Neural crest cell (in vitro differentiated cells): ENCODE measurements at regions not wholly inside any gene's neighbourhood (a gene's known extent, or its start where the extent isn't known, plus 50 kb on each side); places are given as distances from the start of the nearest gene placed in this dataset.

Source experiments
- DNase-seq: peaks from one replicate; pipeline ENCODE4 v3.0.0; 2021; ENCODE audit warnings: low read depth, mixed read lengths, low spot score
- H3K27ac Mint-ChIP-seq: one replicate; pipeline ENCODE4 v1.8.0; 2021; ENCODE audit warnings: mild to moderate bottlenecking, mixed read lengths; ENCODE audit not compliant: unreplicated experiment
- H3K27me3 Mint-ChIP-seq: 2 replicates; pipeline ENCODE4 v1.8.0; 2021; ENCODE audit warnings: low read depth, mild to moderate bottlenecking, mixed read lengths
- H3K36me3 Mint-ChIP-seq: 2 replicates; pipeline ENCODE4 v1.8.0; 2021; ENCODE audit warnings: low read depth, mild to moderate bottlenecking, mixed read lengths
- H3K4me1 Mint-ChIP-seq: 2 replicates; pipeline ENCODE4 v1.8.0; 2021; ENCODE audit warnings: mixed read lengths
- H3K4me3 Mint-ChIP-seq: one replicate; pipeline ENCODE4 v1.8.0; 2021; ENCODE audit warnings: mild to moderate bottlenecking, mixed read lengths
- H3K9me3 Mint-ChIP-seq: 2 replicates; pipeline ENCODE4 v1.8.0; 2021; ENCODE audit warnings: mixed read lengths
- CTCF ChIP-seq: fragments of 200-600 bp; sonication (generic); conservative IDR thresholded peaks from 2 replicates; pipeline ENCODE4 v1.5.0; 2021; ENCODE audit warnings: antibody characterized with exemption, mild to moderate bottlenecking

GRCh38 chr14:65320661-65321308 lies 91.7 kb upstream of the FUT8 start:
- H3K27me3 Mint-ChIP-seq, result no peaks in the 10 kb centered on the region
- H3K4me1 Mint-ChIP-seq, result peaks cover 8% of the 10 kb centered on the region
- no peak for TF ChIP-seq CTCF
- no peak overlapping the region for H3K4me3 Mint-ChIP-seq
- DNase-seq, result no peak
- no peaks in the 10 kb centered on the region for H3K36me3 Mint-ChIP-seq
- no peaks in the 10 kb centered on the region for H3K9me3 Mint-ChIP-seq
- H3K27ac Mint-ChIP-seq, result no peak overlapping the region

- Mint-ChIP-seq H3K9me3 (no peaks in the 10 kb centered on the region), H3K36me3 (no peaks in the 10 kb centered on the region), H3K4me1 (peaks cover 8% of the 10 kb centered on the region), H3K4me3 (no peak overlapping the region), H3K27me3 (no peaks in the 10 kb centered on the region), H3K27ac (no peak overlapping the region)
- DNase-seq, result no peak
- no peak for TF ChIP-seq CTCF
Observed at GRCh38 chr14:65321370-65321875, 91.1 kb upstream of the FUT8 start.

- H3K9me3 Mint-ChIP-seq, result no peaks in the 10 kb centered on the region
- H3K4me1 Mint-ChIP-seq, result peaks cover 4% of the 10 kb centered on the region
- no peaks in the 10 kb centered on the region for H3K36me3 Mint-ChIP-seq
- no peak for DNase-seq
- H3K4me3 Mint-ChIP-seq, result no peak overlapping the region
- no peak overlapping the region for H3K27ac Mint-ChIP-seq
- no peaks in the 10 kb centered on the region for H3K27me3 Mint-ChIP-seq
- TF ChIP-seq CTCF, result no peak
Observed at GRCh38 chr14:65329481-65329880, 83.0 kb upstream of the FUT8 start.

GRCh38 chr14:65329911-65330310 lies 82.6 kb upstream of the FUT8 start:
- H3K36me3 Mint-ChIP-seq, result no peaks in the 10 kb centered on the region
- no peak for DNase-seq
- no peak overlapping the region for H3K4me3 Mint-ChIP-seq
- peaks cover 7% of the 10 kb centered on the region for H3K4me1 Mint-ChIP-seq
- H3K27me3 Mint-ChIP-seq, result no peaks in the 10 kb centered on the region
- no peaks in the 10 kb centered on the region for H3K9me3 Mint-ChIP-seq
- no peak for TF ChIP-seq CTCF
- H3K27ac Mint-ChIP-seq, result no peak overlapping the region

- no peaks in the 10 kb centered on the region for H3K36me3 Mint-ChIP-seq
- no peaks in the 10 kb centered on the region for H3K9me3 Mint-ChIP-seq
- no peak overlapping the region for H3K27ac Mint-ChIP-seq
- H3K4me1 Mint-ChIP-seq, result peaks cover 7% of the 10 kb centered on the region
- H3K4me3 Mint-ChIP-seq, result no peak overlapping the region
- no peaks in the 10 kb centered on the region for H3K27me3 Mint-ChIP-seq
- TF ChIP-seq CTCF, result no peak
- DNase-seq, result no peak
Observed at GRCh38 chr14:65330416-65330815, 82.1 kb upstream of the FUT8 start.
